ENCODE measurements at regions not wholly inside any gene's neighbourhood (a gene's known extent, or its start where the extent isn't known, plus 50 kb on each side); places are given as distances from the start of the nearest gene placed in this dataset.
"Not testable (repeated sequence)": the region's sequence is repeated elsewhere in the genome, so short reads cannot be mapped to it uniquely, and the experiment has no call there.

- DNase-seq (ENCODE audit: low spot score): no peak
Measured at GRCh38 chr9:2354856-2355696, 266.5 kb upstream of the VLDLR start.

- no peak for DNase-seq (ENCODE audit: low spot score)
Measured at GRCh38 chr9:2355697-2355983, 265.9 kb upstream of the VLDLR start.

- DNase-seq (ENCODE audit: low spot score): no peak
Measured at GRCh38 chr9:2356041-2356790, 265.4 kb upstream of the VLDLR start.

- DNase-seq (ENCODE audit: low spot score): no peak
Measured at GRCh38 chr9:2359891-2360471, 261.6 kb upstream of the VLDLR start.

- DNase-seq (ENCODE audit: low spot score): no peak
Measured at GRCh38 chr9:2362150-2362549, 259.4 kb upstream of the VLDLR start.

- DNase-seq (ENCODE audit: low spot score): no peak
Measured at GRCh38 chr9:2363138-2363745, 258.3 kb upstream of the VLDLR start.

GRCh38 chr9:2363781-2364180, 257.8 kb upstream of the VLDLR start:
- DNase-seq (ENCODE audit: low spot score): no peak

- DNase-seq (ENCODE audit: low spot score): no peak
Measured at GRCh38 chr9:2367970-2368369, 253.6 kb upstream of the VLDLR start.

- DNase-seq (ENCODE audit: low spot score): no peak
Measured at GRCh38 chr9:2373648-2374047, 247.9 kb upstream of the VLDLR start.

- no peak for DNase-seq (ENCODE audit: low spot score)
Measured at GRCh38 chr9:2375114-2375513, 246.5 kb upstream of the VLDLR start.

GRCh38 chr9:2377117-2377516, 244.5 kb upstream of the VLDLR start:
- DNase-seq (ENCODE audit: low spot score): no peak

- no peak for DNase-seq (ENCODE audit: low spot score)
Measured at GRCh38 chr9:2377834-2378233, 243.8 kb upstream of the VLDLR start.

GRCh38 chr9:2378266-2378665, 243.3 kb upstream of the VLDLR start:
- no peak for DNase-seq (ENCODE audit: low spot score)

- no peak for DNase-seq (ENCODE audit: low spot score)
Measured at GRCh38 chr9:2378816-2379215, 242.8 kb upstream of the VLDLR start.

GRCh38 chr9:2384741-2385140, 236.8 kb upstream of the VLDLR start:
- no peak for DNase-seq (ENCODE audit: low spot score)

- no peak for DNase-seq (ENCODE audit: low spot score)
Measured at GRCh38 chr9:2385746-2386145, 235.8 kb upstream of the VLDLR start.

- no peak for DNase-seq (ENCODE audit: low spot score)
Measured at GRCh38 chr9:2386566-2386965, 235.0 kb upstream of the VLDLR start.

- DNase-seq (ENCODE audit: low spot score): no peak
Measured at GRCh38 chr9:2387166-2387565, 234.4 kb upstream of the VLDLR start.

GRCh38 chr9:2389404-2389803, 232.2 kb upstream of the VLDLR start:
- DNase-seq (ENCODE audit: low spot score): no peak

GRCh38 chr9:2390028-2390427, 231.6 kb upstream of the VLDLR start:
- no peak for DNase-seq (ENCODE audit: low spot score)

- DNase-seq (ENCODE audit: low spot score): not testable (repeated sequence)
Measured at GRCh38 chr9:2391509-2392132, 230.0 kb upstream of the VLDLR start.

GRCh38 chr9:2394087-2394741, 227.4 kb upstream of the VLDLR start:
- DNase-seq (ENCODE audit: low spot score): not testable (repeated sequence)
